22Rv1 (cell line): ENCODE measurements at regions not wholly inside any gene's neighbourhood (a gene's known extent, or its start where the extent isn't known, plus 50 kb on each side); places are given as distances from the start of the nearest gene placed in this dataset.

Experiments used
- H3K27ac ChIP-seq: fragments of 450-650 bp; 2 replicates; pipeline ENCODE4 v1.5.1; 2017
- CTCF ChIP-seq: fragments of 450-650 bp; IDR thresholded peaks from 2 replicates; pipeline ENCODE4 v1.5.1; 2017; ENCODE audit warnings: mild to moderate bottlenecking
- ZFX ChIP-seq: fragments of 450-650 bp; IDR thresholded peaks from 2 replicates; pipeline ENCODE4 v1.6.1; 2017; ENCODE audit warnings: antibody characterized with exemption, borderline replicate concordance

GRCh38 chrX:100076031-100076430 lies 334.0 kb downstream of the PCDH19 start:
- no peak overlapping the region for H3K27ac ChIP-seq
- TF ChIP-seq ZFX (no peak), CTCF (no peak)

- TF ChIP-seq ZFX (no peak), CTCF (no peak)
- no peak overlapping the region for H3K27ac ChIP-seq
These were observed 337.7 kb downstream of the PCDH19 start for GRCh38 chrX:100072336-100072735.

GRCh38 chrX:100070334-100070849 lies 339.7 kb downstream of the PCDH19 start:
- no peak for TF ChIP-seq ZFX
- no peak for TF ChIP-seq CTCF
- H3K27ac ChIP-seq, result no peak overlapping the region

GRCh38 chrX:100048156-100048555 lies 361.9 kb downstream of the PCDH19 start:
- no peak for TF ChIP-seq CTCF
- no peak for TF ChIP-seq ZFX
- H3K27ac ChIP-seq, result no peak overlapping the region
